NOMO-1 treated with dmso at 0.1 percent for 144 hours (cell line): ENCODE measurements at regions not wholly inside any gene's neighbourhood (a gene's known extent, or its start where the extent isn't known, plus 50 kb on each side); places are given as distances from the start of the nearest gene placed in this dataset.

ENCODE experiments used
- DNase-seq: peaks from one replicate; lab custom pipeline; 2025; ENCODE audit not compliant: unreplicated experiment; lab: John Stamatoyannopoulos, UW

DNA sequence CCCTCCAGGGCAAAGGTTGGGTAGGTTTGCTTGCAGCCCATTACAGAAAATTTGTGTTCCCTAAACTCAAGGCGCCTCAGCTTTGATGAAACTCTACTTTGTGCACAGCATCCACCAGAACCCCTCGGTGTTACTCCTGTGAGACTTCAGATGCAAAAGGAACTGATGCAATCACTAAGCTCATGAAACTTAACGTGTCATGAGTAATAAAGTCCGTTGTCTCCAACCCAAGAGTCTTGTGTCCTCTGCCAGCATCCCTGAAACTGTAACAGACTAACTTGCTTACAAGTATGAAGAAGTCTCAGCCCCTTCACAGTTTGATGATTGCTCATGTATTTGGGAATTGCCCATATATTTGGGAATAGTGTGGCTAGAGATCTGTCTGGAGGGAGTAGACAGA is 74.8 kb upstream of the MARCHF10 start:
- DNase-seq = peak; percentile 44

- DNase-seq = peak; percentile 84
Measured at GRCh38 chr17:62882284-62882683, 74.2 kb upstream of the MARCHF10 start.

- no peak for DNase-seq
Measured at GRCh38 chr17:62880120-62880519, 72.0 kb upstream of the MARCHF10 start.

GRCh38 chr17:62876673-62877405 is 68.7 kb upstream of the MARCHF10 start:
- no peak for DNase-seq

DNA sequence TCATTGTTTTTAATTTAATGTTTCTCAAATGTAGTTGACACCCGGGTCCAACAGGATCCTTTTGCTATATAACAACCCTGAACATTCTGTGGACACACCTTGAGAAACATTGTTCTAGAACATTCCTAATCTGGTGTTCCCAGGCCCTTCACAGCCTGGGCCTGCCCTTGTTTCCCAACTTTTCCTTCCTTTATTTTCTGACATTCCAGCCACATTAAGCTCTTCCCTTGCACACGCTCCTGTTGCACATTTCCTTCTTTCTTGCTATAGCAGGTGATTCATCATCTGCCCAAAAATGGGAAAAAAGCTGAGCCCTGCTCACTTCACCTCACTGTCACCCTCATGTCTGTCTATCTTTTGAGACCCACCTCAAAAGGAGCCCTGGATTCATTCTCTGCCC is 67.9 kb upstream of the MARCHF10 start:
- no peak for DNase-seq

- no peak for DNase-seq
Measured at GRCh38 chr17:62875296-62875695, 67.2 kb upstream of the MARCHF10 start.

DNA sequence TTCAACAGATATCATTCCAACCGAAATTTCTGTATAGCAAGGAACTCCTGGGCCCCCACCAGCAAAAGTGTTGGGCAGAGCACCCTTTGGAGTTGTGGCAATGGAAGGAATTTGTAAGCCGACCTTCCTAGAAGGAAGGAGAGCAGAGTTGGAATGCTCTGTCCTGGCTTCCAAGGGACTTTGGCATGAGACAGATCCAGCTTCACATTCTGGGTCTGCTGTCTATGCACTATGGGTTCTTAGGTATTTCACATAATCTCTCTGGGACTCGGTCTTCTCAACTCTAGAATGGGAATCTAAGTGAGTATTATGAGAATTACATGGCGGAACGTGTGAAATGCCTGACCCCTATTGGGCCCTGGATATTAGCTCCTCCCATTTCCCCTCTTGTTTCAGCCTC is 63.2 kb upstream of the MARCHF10 start:
- no peak for DNase-seq

DNA sequence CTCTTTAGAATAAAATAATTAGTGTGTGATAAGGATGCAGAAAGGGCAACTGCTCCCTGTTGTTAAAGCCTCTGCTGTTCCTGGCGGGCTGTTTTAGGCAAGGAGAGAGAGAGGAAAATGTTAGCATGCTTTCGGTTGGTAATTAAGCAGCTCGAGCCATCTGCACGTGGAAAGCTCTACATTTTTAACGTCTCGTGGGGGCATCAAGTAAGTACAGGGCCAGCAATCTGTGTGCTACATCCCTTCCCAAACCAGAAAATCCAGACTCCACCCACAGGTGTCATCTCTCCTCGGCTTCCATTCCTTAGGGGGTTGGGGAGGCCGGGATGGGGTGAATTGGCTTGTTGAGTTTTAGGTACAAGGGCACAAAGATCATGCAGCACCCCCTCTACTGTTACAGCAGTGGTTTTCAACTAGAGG is 62.4 kb upstream of the MARCHF10 start:
- DNase-seq = no peak

GRCh38 chr17:62870030-62870541 is 62.0 kb upstream of the MARCHF10 start:
- DNase-seq = no peak

DNA sequence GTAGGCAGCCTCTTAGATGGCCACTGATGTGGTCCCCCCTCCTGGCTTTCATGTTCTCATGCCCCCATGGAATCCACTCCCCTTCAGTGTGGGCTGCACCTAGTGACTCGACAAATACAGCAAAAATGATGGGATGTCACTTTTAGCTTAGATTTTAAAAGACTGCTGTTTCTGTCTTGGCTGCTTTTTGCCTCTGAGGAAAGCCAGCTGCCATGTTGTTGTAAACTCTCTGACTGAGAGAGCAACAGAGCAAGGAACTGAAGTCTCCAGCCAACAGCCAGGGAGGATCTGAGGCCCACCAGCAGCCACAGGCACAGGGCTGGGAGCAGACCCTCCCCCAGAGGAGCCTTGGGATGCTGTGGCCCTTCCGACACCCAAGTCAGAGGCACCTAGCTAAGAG is 60.6 kb upstream of the MARCHF10 start:
- no peak for DNase-seq

- DNase-seq = no peak
Measured at GRCh38 chr17:62868008-62868407, 59.9 kb upstream of the MARCHF10 start.

DNA sequence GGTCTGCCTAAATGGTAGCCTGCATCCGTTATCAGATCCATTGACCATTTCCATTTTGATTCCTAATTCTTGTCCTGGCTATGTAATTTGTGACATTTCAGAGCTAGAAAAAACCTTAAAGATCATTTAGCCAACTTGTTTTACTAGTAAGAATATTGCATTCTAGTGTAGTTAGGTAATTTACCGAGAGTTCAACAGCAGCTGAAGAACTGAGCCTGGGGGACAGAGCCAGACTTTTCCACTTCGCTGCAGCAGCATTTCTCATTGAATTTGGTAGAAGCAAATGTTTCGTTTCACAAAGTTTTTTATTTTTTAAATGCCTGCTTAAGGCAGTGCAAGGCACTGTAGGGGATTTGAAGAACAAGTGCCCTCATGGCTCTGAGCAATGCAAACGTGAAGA is 59.2 kb upstream of the MARCHF10 start:
- no peak for DNase-seq

- DNase-seq = no peak
Measured at GRCh38 chr17:62866471-62866870, 58.4 kb upstream of the MARCHF10 start.

- DNase-seq = no peak
Measured at GRCh38 chr17:62865586-62865985, 57.5 kb upstream of the MARCHF10 start.

GRCh38 chr17:62862251-62862650 is 54.1 kb upstream of the MARCHF10 start:
- no peak for DNase-seq

GRCh38 chr17:62860962-62861873 is 53.1 kb upstream of the MARCHF10 start:
- DNase-seq = no peak

GRCh38 chr17:62859146-62859545 is 51.0 kb upstream of the MARCHF10 start:
- DNase-seq = no peak
